PC-3 (cell line): ENCODE measurements at regions not wholly inside any gene's neighbourhood (a gene's known extent, or its start where the extent isn't known, plus 50 kb on each side); places are given as distances from the start of the nearest gene placed in this dataset.

ENCODE experiments used
- CTCF ChIP-seq: fragments of 300-600 bp; sonication (generic); conservative IDR thresholded peaks from 2 replicates; pipeline ENCODE4 v1.5.1; 2017; ENCODE audit warnings: antibody characterized with exemption, low read depth, mild to moderate bottlenecking, low read length
- EZH2 ChIP-seq: fragments of 300-600 bp; sonication (generic); IDR thresholded peaks from one replicate; pipeline ENCODE4 v1.6.1; 2017; ENCODE audit warnings: antibody characterized with exemption, mild to moderate bottlenecking, low read length; ENCODE audit not compliant: unreplicated experiment

- no peak for TF ChIP-seq CTCF
- no peak for TF ChIP-seq EZH2
Observed at GRCh38 chr14:38046160-38046559, 161.5 kb upstream of the SSTR1 start.
